GM18505 (cell line): ENCODE measurements at regions not wholly inside any gene's neighbourhood (a gene's known extent, or its start where the extent isn't known, plus 50 kb on each side); places are given as distances from the start of the nearest gene placed in this dataset.
A peak's percentile ranks its signal among the peaks of the same experiment; 100 is the strongest.

ENCODE experiments used
- ATAC-seq: cut with Tn5 transposase; IDR thresholded peaks from one replicate; pipeline ENCODE4 v1.9.1; 2021; ENCODE audit not compliant: unreplicated experiment
- POLR2A ChIP-seq: IDR thresholded peaks from 4 replicates; pipeline ENCODE4 v1.6.1; 2011; ENCODE audit warnings: borderline replicate concordance; ENCODE audit not compliant: insufficient read depth, insufficient read length; ENCODE audit errors: extremely low read depth

- ATAC-seq = no peak
- no peak for TF ChIP-seq POLR2A
These were observed 1118.6 kb downstream of the PLA2G4A start for GRCh38 chr1:187947359-187947758.

- TF ChIP-seq POLR2A = no peak
These were observed 1119.5 kb downstream of the PLA2G4A start for GRCh38 chr1:187948170-187948794.

GRCh38 chr1:187949567-187949966 lies 1120.8 kb downstream of the PLA2G4A start:
- no peak for ATAC-seq
- no peak for TF ChIP-seq POLR2A

More at GRCh38 chr1:187948170-187948794, 1119.5 kb downstream of the PLA2G4A start:
- ATAC-seq = no peak

- no peak for TF ChIP-seq POLR2A
- no peak for ATAC-seq
These were observed 1123.1 kb downstream of the PLA2G4A start for GRCh38 chr1:187951817-187952216.

- no peak for ATAC-seq
- TF ChIP-seq POLR2A = no peak
These were observed 1123.7 kb downstream of the PLA2G4A start for GRCh38 chr1:187952446-187952845.

- TF ChIP-seq POLR2A = no peak
- ATAC-seq = no peak
These were observed 1128.2 kb downstream of the PLA2G4A start for GRCh38 chr1:187956975-187957374.

- ATAC-seq = no peak
- no peak for TF ChIP-seq POLR2A
These were observed 1129.5 kb downstream of the PLA2G4A start for GRCh38 chr1:187958207-187958606.

GRCh38 chr1:187959062-187959461 lies 1130.3 kb downstream of the PLA2G4A start:
- ATAC-seq = no peak
- no peak for TF ChIP-seq POLR2A

- TF ChIP-seq POLR2A = no peak
- ATAC-seq = no peak
These were observed 1131.4 kb downstream of the PLA2G4A start for GRCh38 chr1:187960125-187960638.

GRCh38 chr1:187961895-187962294 lies 1133.1 kb downstream of the PLA2G4A start:
- no peak for ATAC-seq
- TF ChIP-seq POLR2A = no peak

- TF ChIP-seq POLR2A = no peak
- no peak for ATAC-seq
These were observed 1143.1 kb downstream of the PLA2G4A start for GRCh38 chr1:187971851-187972250.

- TF ChIP-seq POLR2A = no peak
- ATAC-seq = no peak
These were observed 1148.5 kb downstream of the PLA2G4A start for GRCh38 chr1:187977298-187977697.

GRCh38 chr1:187985145-187985896 lies 1156.6 kb downstream of the PLA2G4A start:
- no peak for TF ChIP-seq POLR2A
- ATAC-seq = peak; percentile 48
